DOHH2 (cell line): ENCODE measurements at regions not wholly inside any gene's neighbourhood (a gene's known extent, or its start where the extent isn't known, plus 50 kb on each side); places are given as distances from the start of the nearest gene placed in this dataset.

Experiments used
- CTCF ChIP-seq: fragments of 200-600 bp; sonication (generic); IDR thresholded peaks from one replicate; pipeline ENCODE4 v1.5.1; 2014; ENCODE audit warnings: antibody characterized with exemption, mild to moderate bottlenecking, low read depth, low read length; ENCODE audit not compliant: poor library complexity, severe bottlenecking
- EZH2phosphoT487 ChIP-seq: fragments of 200-600 bp; sonication (generic); IDR thresholded peaks from 2 replicates; pipeline ENCODE4 v1.6.1; 2017; ENCODE audit warnings: borderline replicate concordance, mild to moderate bottlenecking, antibody characterized with exemption, low read length, moderate library complexity, mixed read lengths

- TF ChIP-seq EZH2phosphoT487 (no peak), CTCF (no peak)
These were observed 108.1 kb downstream of the CEBPB start for GRCh38 chr20:50298554-50299324.
